ENCODE measurements at regions not wholly inside any gene's neighbourhood (a gene's known extent, or its start where the extent isn't known, plus 50 kb on each side); places are given as distances from the start of the nearest gene placed in this dataset.
"Not testable (repeated sequence)": the region's sequence is repeated elsewhere in the genome, so short reads cannot be mapped to it uniquely, and the experiment has no call there.

DNA sequence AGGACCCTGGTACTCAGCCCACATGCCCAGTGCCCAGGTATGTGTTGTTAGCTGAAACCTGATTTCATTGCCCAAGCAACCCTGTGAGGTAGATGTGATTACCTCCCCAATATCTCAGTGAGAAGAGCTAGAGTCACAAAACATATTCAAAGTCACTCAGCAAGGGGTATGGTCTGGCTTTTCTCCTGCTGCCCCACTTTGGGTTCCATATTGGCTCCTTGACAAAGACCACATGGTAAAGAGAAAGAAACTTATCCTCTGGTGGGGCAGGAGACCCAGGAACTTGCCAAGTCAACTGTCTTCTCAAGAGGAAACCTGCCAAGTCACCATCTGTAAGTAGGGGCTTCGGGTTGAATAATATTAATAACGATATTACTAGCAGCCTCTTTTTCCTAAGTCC lies 148.3 kb upstream of the LMCD1 start:
- Histone ChIP-seq H2AFZ (no peak overlapping the region), H3K9me3 (ENCODE audit: low read depth) (no peaks in the 10 kb centered on the region), H3K9me2 (ENCODE audit: insufficient read depth) (no peaks in the 10 kb centered on the region), H3K4me2 (ENCODE audit: unreplicated experiment) (no peak overlapping the region), H3K9ac (no peak overlapping the region), H3K4me3 (no peak overlapping the region), H3K4me1 (ENCODE audit: insufficient read depth) (no peaks in the 10 kb centered on the region), H3K79me2 (ENCODE audit: insufficient read depth) (no peaks in the 10 kb centered on the region), H3K36me3 (ENCODE audit: low read depth) (no peaks in the 10 kb centered on the region), H3K27me3 (replicated peaks; ENCODE audit: insufficient read depth) (no peaks in the 10 kb centered on the region; the same call in 1 of the 2 replicates), H3K27ac (no peak overlapping the region), H4K20me1 (ENCODE audit: insufficient read depth) (no peaks in the 10 kb centered on the region), H3F3A (ENCODE audit: insufficient read depth) (no peaks in the 10 kb centered on the region)
- 40% methylated on average over 2 of the region's 2 CpGs for WGBS, 2 experiments (ENCODE audit: low coverage in 1 of 2, low lambda C conversion rate in 2 of 2, missing lambda C conversion rate in 2 of 2)
- no peak for DNase-seq
- in situ Hi-C loops (cut with MboI): no loop called here
- TF ChIP-seq EZH2 (IDR thresholded peaks at IDR 0.05; ENCODE audit: insufficient read depth, poor library complexity, severe bottlenecking): no peak
- no peak for TF ChIP-seq EZH2phosphoT487 (IDR thresholded peaks at IDR 0.05; ENCODE audit: insufficient read depth, low read depth)

DNA sequence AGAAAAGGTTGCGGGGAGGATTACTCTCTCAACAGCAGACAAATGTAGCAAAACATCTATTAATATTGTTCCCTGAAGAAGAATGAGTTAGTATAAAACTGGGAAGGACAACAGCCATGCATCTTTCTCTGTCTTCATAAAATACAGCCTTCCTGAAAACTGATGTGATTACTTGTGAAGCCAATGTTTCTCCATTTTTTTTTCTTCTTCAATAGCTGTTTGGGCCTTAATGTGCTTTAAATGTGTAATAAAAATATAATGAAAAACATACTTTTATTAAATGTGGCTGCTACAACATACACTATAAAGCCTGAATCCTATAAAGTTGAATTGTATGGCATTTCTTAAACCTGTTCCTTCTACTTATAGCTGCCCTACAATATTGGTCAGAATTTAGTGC lies 146.3 kb upstream of the LMCD1 start:
- Histone ChIP-seq H3K4me3 (no peak overlapping the region), H3K9me2 (ENCODE audit: insufficient read depth) (no peaks in the 10 kb centered on the region), H3F3A (ENCODE audit: insufficient read depth) (no peaks in the 10 kb centered on the region), H4K20me1 (ENCODE audit: insufficient read depth) (no peaks in the 10 kb centered on the region), H3K4me2 (ENCODE audit: unreplicated experiment) (no peak overlapping the region), H3K27me3 (replicated peaks; ENCODE audit: insufficient read depth) (no peaks in the 10 kb centered on the region; the same call in 1 of the 2 replicates), H3K79me2 (ENCODE audit: insufficient read depth) (no peaks in the 10 kb centered on the region), H3K9me3 (ENCODE audit: low read depth) (no peaks in the 10 kb centered on the region), H3K27ac (no peak overlapping the region), H2AFZ (no peak overlapping the region), H3K9ac (no peak overlapping the region), H3K4me1 (ENCODE audit: insufficient read depth) (no peaks in the 10 kb centered on the region), H3K36me3 (ENCODE audit: low read depth) (no peaks in the 10 kb centered on the region)
- TF ChIP-seq EZH2 (IDR thresholded peaks at IDR 0.05; ENCODE audit: insufficient read depth, poor library complexity, severe bottlenecking): no peak
- TF ChIP-seq EZH2phosphoT487 (IDR thresholded peaks at IDR 0.05; ENCODE audit: insufficient read depth, low read depth): no peak
- no peak for DNase-seq
- in situ Hi-C loops (cut with MboI): no loop called here
- 55 to 77% methylated on average over 1 of the region's 1 CpG for WGBS, 2 experiments (ENCODE audit: low coverage in 1 of 2, low lambda C conversion rate in 2 of 2, missing lambda C conversion rate in 2 of 2)

DNA sequence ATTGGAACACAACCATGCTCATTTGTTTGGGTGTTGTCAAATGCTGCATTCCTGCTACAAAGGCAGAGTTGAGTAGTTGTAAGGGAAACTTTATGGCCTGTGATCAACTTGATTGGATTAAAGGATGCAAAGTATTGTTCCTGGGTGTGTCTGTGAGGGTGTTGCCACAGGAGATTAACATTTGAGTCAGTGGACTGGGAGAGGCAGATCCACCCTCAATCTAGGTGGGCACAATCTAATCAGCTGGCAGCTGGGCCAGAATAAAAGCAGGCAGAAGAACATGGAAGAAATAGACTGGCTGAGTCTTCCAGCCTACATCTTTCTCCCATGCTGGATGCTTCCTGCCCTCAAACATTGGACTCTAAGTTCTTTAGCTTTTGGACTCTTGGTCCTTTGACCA lies 145.6 kb upstream of the LMCD1 start:
- H3K4me1 ChIP-seq (ENCODE audit: insufficient read depth); DNase-seq; H3K27me3 ChIP-seq (replicated peaks; ENCODE audit: insufficient read depth); H3K27ac ChIP-seq; H3K4me2 ChIP-seq (ENCODE audit: unreplicated experiment); H3K36me3 ChIP-seq (ENCODE audit: low read depth); H3K4me3 ChIP-seq; H4K20me1 ChIP-seq (ENCODE audit: insufficient read depth); H3K79me2 ChIP-seq (ENCODE audit: insufficient read depth); H3K9me2 ChIP-seq (ENCODE audit: insufficient read depth); H3K9me3 ChIP-seq (ENCODE audit: low read depth); H3F3A ChIP-seq (ENCODE audit: insufficient read depth); H3K9ac ChIP-seq; in situ Hi-C loops (cut with MboI); H2AFZ ChIP-seq: not testable (repeated sequence)

DNA sequence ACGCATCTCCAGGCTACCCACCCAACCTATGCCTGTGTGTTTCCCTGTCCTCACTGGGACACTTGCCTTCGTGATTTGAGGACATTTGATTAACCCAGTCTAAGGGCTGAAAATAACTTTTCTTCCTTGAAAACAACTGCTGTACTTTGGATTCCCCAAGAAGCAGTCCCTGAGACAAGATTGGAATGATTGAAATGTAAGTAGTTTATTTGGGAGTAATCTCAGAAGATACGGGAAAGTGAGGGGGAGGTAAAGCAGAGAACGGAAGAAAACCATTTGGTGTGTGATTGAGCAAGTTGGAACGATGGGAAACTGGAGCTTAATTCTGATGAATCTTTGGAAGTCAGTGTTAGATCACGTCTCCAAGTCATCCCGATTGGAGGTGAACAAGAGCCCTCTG lies 143.8 kb upstream of the LMCD1 start:
- H3K4me3 ChIP-seq: no peak overlapping the region
- H3K9me2 ChIP-seq (ENCODE audit: insufficient read depth): no peaks in the 10 kb centered on the region
- TF ChIP-seq EZH2phosphoT487 (IDR thresholded peaks at IDR 0.05; ENCODE audit: insufficient read depth, low read depth) (no peak), EZH2 (IDR thresholded peaks at IDR 0.05; ENCODE audit: insufficient read depth, poor library complexity, severe bottlenecking) (no peak)
- H3K4me2 ChIP-seq (ENCODE audit: unreplicated experiment): no peak overlapping the region
- peaks cover 3% of the 10 kb centered on the region; the same call in 1 of the 2 replicates for H3K27me3 ChIP-seq (replicated peaks; ENCODE audit: insufficient read depth)
- no peaks in the 10 kb centered on the region for H3K9me3 ChIP-seq (ENCODE audit: low read depth)
- no peak overlapping the region for H3K27ac ChIP-seq
- H3K9ac ChIP-seq: no peak overlapping the region
- in situ Hi-C loops (cut with MboI): no loop called here
- no peak for DNase-seq
- H3K36me3 ChIP-seq (ENCODE audit: low read depth): no peaks in the 10 kb centered on the region
- no peak overlapping the region for H2AFZ ChIP-seq
- no peaks in the 10 kb centered on the region for H3K4me1 ChIP-seq (ENCODE audit: insufficient read depth)
- no peaks in the 10 kb centered on the region for H3F3A ChIP-seq (ENCODE audit: insufficient read depth)
- 68 to 69% methylated on average over 7 of the region's 7 CpGs for WGBS, 2 experiments (ENCODE audit: low coverage in 1 of 2, low lambda C conversion rate in 2 of 2, missing lambda C conversion rate in 2 of 2)
- no peaks in the 10 kb centered on the region for H4K20me1 ChIP-seq (ENCODE audit: insufficient read depth)
- no peaks in the 10 kb centered on the region for H3K79me2 ChIP-seq (ENCODE audit: insufficient read depth)

DNA sequence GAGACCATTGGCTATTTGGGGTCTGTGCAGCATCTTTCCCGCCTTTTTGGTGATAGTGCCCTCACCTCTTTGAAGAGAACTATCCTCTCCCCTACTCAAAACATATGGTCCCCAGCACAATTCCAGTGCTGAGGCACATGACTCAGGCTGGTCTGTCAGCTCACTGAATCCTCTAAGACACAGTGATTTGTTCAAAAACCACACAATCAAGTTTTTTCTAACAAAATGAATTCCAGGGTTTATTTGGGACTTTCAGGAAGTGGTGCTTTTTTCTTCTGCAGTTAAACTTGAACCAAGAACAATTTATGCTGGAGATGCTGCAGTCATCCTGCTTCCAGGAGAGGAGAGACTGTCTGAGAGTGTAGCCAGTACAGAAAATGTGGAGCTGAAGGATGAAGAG lies 142.5 kb upstream of the LMCD1 start:
- no peaks in the 10 kb centered on the region for H3K9me3 ChIP-seq (ENCODE audit: low read depth)
- H3K4me2 ChIP-seq (ENCODE audit: unreplicated experiment): no peak overlapping the region
- no peak overlapping the region for H3K4me3 ChIP-seq
- no peak overlapping the region for H3K27ac ChIP-seq
- H3K9ac ChIP-seq: no peak overlapping the region
- H2AFZ ChIP-seq: no peak overlapping the region
- H3F3A ChIP-seq (ENCODE audit: insufficient read depth): no peaks in the 10 kb centered on the region
- H3K36me3 ChIP-seq (ENCODE audit: low read depth): no peaks in the 10 kb centered on the region
- 68 to 73% methylated on average over 1 of the region's 1 CpG for WGBS, 2 experiments (ENCODE audit: low coverage in 1 of 2, low lambda C conversion rate in 2 of 2, missing lambda C conversion rate in 2 of 2)
- no peaks in the 10 kb centered on the region for H3K79me2 ChIP-seq (ENCODE audit: insufficient read depth)
- no peak for DNase-seq
- in situ Hi-C loops (cut with MboI): no loop called here
- TF ChIP-seq EZH2 (IDR thresholded peaks at IDR 0.05; ENCODE audit: insufficient read depth, poor library complexity, severe bottlenecking): no peak
- TF ChIP-seq EZH2phosphoT487 (IDR thresholded peaks at IDR 0.05; ENCODE audit: insufficient read depth, low read depth): no peak
- H3K9me2 ChIP-seq (ENCODE audit: insufficient read depth): no peaks in the 10 kb centered on the region
- no peaks in the 10 kb centered on the region for H3K4me1 ChIP-seq (ENCODE audit: insufficient read depth)
- no peaks in the 10 kb centered on the region for H4K20me1 ChIP-seq (ENCODE audit: insufficient read depth)
- H3K27me3 ChIP-seq (replicated peaks; ENCODE audit: insufficient read depth): peaks cover 6% of the 10 kb centered on the region; the same call in 1 of the 2 replicates

Measured in GM23248 (cell line).